Natural killer cell (primary cell): ENCODE measurements at regions not wholly inside any gene's neighbourhood (a gene's known extent, or its start where the extent isn't known, plus 50 kb on each side); places are given as distances from the start of the nearest gene placed in this dataset.

ENCODE experiments used
- ATAC-seq, 3 donors: fragments of 150-1000 bp in 2 of 3; fragments of 200-7000 bp in 1 of 3; cut with Tn5 transposase; 1 replicate in 1 of 3; 2 replicates in 2 of 3; pipeline ENCODE4 v1.10.0; 2021; ENCODE audit warnings: mild to moderate bottlenecking in 2 of 3, moderate library complexity in 2 of 3
- DNase-seq, 2 donors: peaks; one replicate each; pipeline versions ENCODE4 v3.0.0 to v3.0.0-alpha.2; 2013 to 2021; ENCODE audit warnings: mixed read lengths in 1 of 2
- H3K27ac ChIP-seq: one replicate; pipeline ENCODE4 v1.5.1; 2013; ENCODE audit warnings: mild to moderate bottlenecking, low read length
- H3K27me3 ChIP-seq: one replicate; pipeline ENCODE4 v1.6.1; 2013; ENCODE audit warnings: low read length; ENCODE audit not compliant: control insufficient read depth, insufficient read depth
- H3K36me3 ChIP-seq: one replicate; pipeline ENCODE4 v1.6.1; 2013; ENCODE audit warnings: low read length; ENCODE audit not compliant: control insufficient read depth, insufficient read depth
- H3K4me1 ChIP-seq: one replicate; pipeline ENCODE4 v1.6.1; 2013; ENCODE audit warnings: low read length; ENCODE audit not compliant: control insufficient read depth, insufficient read depth
- H3K4me3 ChIP-seq: one replicate; pipeline ENCODE4 v1.5.1; 2013; ENCODE audit warnings: low read length
- H3K9me3 ChIP-seq: one replicate; pipeline ENCODE4 v1.6.1; 2013; ENCODE audit warnings: low read length; ENCODE audit not compliant: control insufficient read depth, insufficient read depth
- H3K27ac Mint-ChIP-seq, 2 donors: one replicate each; pipeline ENCODE4 v1.8.0; 2022; ENCODE audit warnings: mild to moderate bottlenecking in 2 of 2, mixed read lengths in 2 of 2, moderate library complexity in 1 of 2
- H3K27me3 Mint-ChIP-seq, 2 donors: one replicate each; pipeline ENCODE4 v1.8.0; 2022; ENCODE audit warnings: low read depth in 2 of 2, mixed read lengths in 2 of 2
- H3K36me3 Mint-ChIP-seq: one replicate; pipeline ENCODE4 v1.8.0; 2022; ENCODE audit warnings: mixed read lengths
- H3K4me1 Mint-ChIP-seq, 2 donors: one replicate each; pipeline ENCODE4 v1.8.0; 2022; ENCODE audit warnings: mixed read lengths in 2 of 2
- H3K4me3 Mint-ChIP-seq: one replicate; pipeline ENCODE4 v1.8.0; 2022; ENCODE audit warnings: mild to moderate bottlenecking, moderate library complexity, mixed read lengths
- H3K9me3 Mint-ChIP-seq, 2 donors: one replicate each; pipeline ENCODE4 v1.8.0; 2022; ENCODE audit warnings: mixed read lengths in 2 of 2
- CTCF ChIP-seq: fragments of 200-600 bp; IDR thresholded peaks from one replicate; pipeline ENCODE4 v1.8.0; 2022; ENCODE audit warnings: antibody characterized with exemption
- WGBS: methylation state at CpG from one replicate; pipeline ENCODE4 v1.1.7; 2013; ENCODE audit warnings: missing lambda C conversion rate; ENCODE audit not compliant: insufficient coverage; 5-methylcytosine and 5-hydroxymethylcytosine counted together
- intact Hi-C: fragments of 100-400 bp; cut with micrococcal nuclease; formaldehyde crosslinking; loops from one replicate; pipeline ENCODE4 v1.14.2; 2022

- intact Hi-C loops: no loop called here
Measured at GRCh38 chr1:108050158-108050557, 85.2 kb upstream of the VAV3 start.

GRCh38 chr1:108049178-108049819 lies 84.3 kb upstream of the VAV3 start:
- WGBS: 39% methylated on average over 5 of the region's 6 CpGs
- no peaks in the 10 kb centered on the region for H3K36me3 Mint-ChIP-seq
- Histone ChIP-seq H3K4me3 (no peak overlapping the region), H3K9me3 (no peaks in the 10 kb centered on the region), H3K27ac (no peak overlapping the region), H3K4me1 (peaks cover 27% of the 10 kb centered on the region), H3K36me3 (no peaks in the 10 kb centered on the region), H3K27me3 (no peaks in the 10 kb centered on the region)
- DNase-seq: peak in 1 of 2 donors; percentile 49
- H3K27ac Mint-ChIP-seq: peak overlapping the region in 1 of 2 donors; percentile 18
- H3K4me1 Mint-ChIP-seq: peaks cover 11 to 12% of the 10 kb centered on the region in 2 donors
- peaks cover 0 to 3% of the 10 kb centered on the region in 2 donors for H3K9me3 Mint-ChIP-seq
- peak overlapping the region; percentile 69 for H3K4me3 Mint-ChIP-seq
- TF ChIP-seq CTCF: peak; percentile 62
- intact Hi-C loops: loop anchor here (5.0 to 10.0 kb wide), 2 partner anchors 33 to 76 kb away; no protein-coding TSS in a partner anchor
- no peaks in the 10 kb centered on the region for H3K27me3 Mint-ChIP-seq
- ATAC-seq: peak; percentile 63 to 79 (median 66)

More at GRCh38 chr1:108050158-108050557, 85.2 kb upstream of the VAV3 start:
- Mint-ChIP-seq H3K27me3 (no peaks in the 10 kb centered on the region), H3K36me3 (no peaks in the 10 kb centered on the region), H3K27ac (peak overlapping the region in 1 of 2 donors; percentile 18), H3K9me3 (peaks cover 0 to 3% of the 10 kb centered on the region in 2 donors), H3K4me3 (peak overlapping the region; percentile 69), H3K4me1 (peaks cover 3 to 4% of the 10 kb centered on the region in 2 donors)
- Histone ChIP-seq H3K36me3 (no peaks in the 10 kb centered on the region), H3K27me3 (no peaks in the 10 kb centered on the region), H3K4me1 (peaks cover 27% of the 10 kb centered on the region), H3K4me3 (no peak overlapping the region), H3K27ac (no peak overlapping the region), H3K9me3 (no peaks in the 10 kb centered on the region)
- DNase-seq: peak in 1 of 2 donors; percentile 21
- peak; percentile 13 to 57 (median 28) for ATAC-seq
- 45% methylated on average over 3 of the region's 5 CpGs for WGBS
- TF ChIP-seq CTCF: no peak

- Histone ChIP-seq H3K9me3 (no peaks in the 10 kb centered on the region), H3K36me3 (no peaks in the 10 kb centered on the region), H3K4me3 (no peak overlapping the region), H3K4me1 (peaks cover 34% of the 10 kb centered on the region), H3K27ac (no peak overlapping the region), H3K27me3 (no peaks in the 10 kb centered on the region)
- intact Hi-C loops: loop anchor here (5.0 to 10.0 kb wide), 2 partner anchors 34 to 76 kb away; no protein-coding TSS in a partner anchor
- no peaks in the 10 kb centered on the region for H3K27me3 Mint-ChIP-seq
- peaks cover 0 to 3% of the 10 kb centered on the region in 2 donors for H3K9me3 Mint-ChIP-seq
- 74% methylated on average over 3 of the region's 5 CpGs for WGBS
- H3K4me3 Mint-ChIP-seq: peak overlapping the region; percentile 69
- DNase-seq: no peak
- no peak overlapping the region for H3K27ac Mint-ChIP-seq
- TF ChIP-seq CTCF: no peak
- H3K36me3 Mint-ChIP-seq: no peaks in the 10 kb centered on the region
- peaks cover 18 to 19% of the 10 kb centered on the region in 2 donors for H3K4me1 Mint-ChIP-seq
- no peak for ATAC-seq
Measured at GRCh38 chr1:108048301-108049177, 83.6 kb upstream of the VAV3 start.
